Kidney (tissue), 13 donors: ENCODE measurements at regions not wholly inside any gene's neighbourhood (a gene's known extent, or its start where the extent isn't known, plus 50 kb on each side); places are given as distances from the start of the nearest gene placed in this dataset.

Source experiments
- DNase-seq, 5 donors: peaks; one replicate each; pipeline ENCODE4 v3.0.0-alpha.2; 2013 to 2020
- FAIRE-seq: peaks from 2 replicates; lab custom pipeline; 2012; peaks lifted over from hg19 to GRCh38; lab: Jason Lieb, UNC
- H3K27ac ChIP-seq, 2 donors: one replicate each; pipeline ENCODE4 v1.7.0; 2013; ENCODE audit warnings: low read depth in 2 of 2, low read length in 2 of 2, inconsistent platforms in 1 of 2
- H3K27me3 ChIP-seq: one replicate; pipeline ENCODE4 v1.7.1; 2013; ENCODE audit warnings: low read length, inconsistent platforms; ENCODE audit not compliant: control insufficient read depth, insufficient read depth
- H3K36me3 ChIP-seq, 3 donors: one replicate each; pipeline versions ENCODE4 v1.7.0 to v1.7.1; 2013; ENCODE audit warnings: low read length in 3 of 3, control low read depth in 1 of 3, inconsistent platforms in 1 of 3; ENCODE audit not compliant: insufficient read depth in 3 of 3, control insufficient read depth in 2 of 3
- H3K4me1 ChIP-seq, 3 donors: one replicate each; pipeline versions ENCODE4 v1.7.0 to v1.7.1; 2013; ENCODE audit warnings: low read length in 3 of 3, inconsistent platforms in 1 of 3, low read depth in 1 of 3; ENCODE audit not compliant: control insufficient read depth in 2 of 3, insufficient read depth in 2 of 3
- H3K4me3 ChIP-seq, 3 donors: one replicate each; pipeline versions ENCODE4 v1.7.0 to v1.8.1; 2013; ENCODE audit warnings: low read length in 3 of 3, control low read depth in 1 of 3, inconsistent platforms in 1 of 3
- H3K9ac ChIP-seq, 3 donors: one replicate each; pipeline versions ENCODE4 v1.7.0 to v1.7.1; 2013; ENCODE audit warnings: low read length in 3 of 3, control low read depth in 1 of 3, inconsistent platforms in 1 of 3
- H3K9me3 ChIP-seq, 3 donors: one replicate each; pipeline versions ENCODE4 v1.7.0 to v1.7.1; 2013; ENCODE audit warnings: low read length in 3 of 3, control low read depth in 1 of 3, inconsistent platforms in 1 of 3; ENCODE audit not compliant: control insufficient read depth in 2 of 3, insufficient read depth in 1 of 3
- CTCF ChIP-seq: IDR thresholded peaks from 3 replicates; pipeline ENCODE4 v1.5.1; 2012; ENCODE audit warnings: mild to moderate bottlenecking, moderate library complexity, borderline replicate concordance; ENCODE audit not compliant: insufficient read depth; ENCODE audit errors: extremely low read depth
- intact Hi-C: fragments of 100-400 bp; cut with DNase I; formaldehyde crosslinking; loops from one replicate; pipeline ENCODE4 v1.11.1; 2022
- donor health status: control.
- donor health status: control.
- donor health status: control.
- donor health status: control.
- donor health status: control.
- donor health status: DM: yes; HTN: yes; CAD: no.
- donor health status: Normal renal cell carcinoma (clear cell type).

GRCh38 chr2:223469270-223470046 lies 132.7 kb downstream of the SCG2 start:
- Histone ChIP-seq H3K9ac (no peak overlapping the region), H3K9me3 (no peaks in the 10 kb centered on the region), H3K27ac (peak overlapping the region in 1 of 2 donors; percentile 43), H3K4me3 (no peak overlapping the region), H3K27me3 (no peaks in the 10 kb centered on the region), H3K36me3 (no peaks in the 10 kb centered on the region), H3K4me1 (no peaks in the 10 kb centered on the region)
- TF ChIP-seq CTCF = no peak
- DNase-seq (peak in 1 of 5 donors; percentile 84), FAIRE-seq (no peak)
- intact Hi-C loops = no loop called here

GRCh38 chr2:223470602-223471001 lies 131.6 kb downstream of the SCG2 start:
- intact Hi-C loops = no loop called here
- Histone ChIP-seq H3K27ac (no peak overlapping the region), H3K9me3 (no peaks in the 10 kb centered on the region), H3K9ac (no peak overlapping the region), H3K4me1 (no peaks in the 10 kb centered on the region), H3K36me3 (no peaks in the 10 kb centered on the region), H3K4me3 (no peak overlapping the region), H3K27me3 (no peaks in the 10 kb centered on the region)
- DNase-seq = no peak
- no peak for TF ChIP-seq CTCF
- no peak for FAIRE-seq

GRCh38 chr2:223472771-223473170 lies 129.4 kb downstream of the SCG2 start:
- intact Hi-C loops = no loop called here
- H3K4me3 ChIP-seq = no peak overlapping the region
- H3K9ac ChIP-seq = no peak overlapping the region
- FAIRE-seq = no peak
- H3K27me3 ChIP-seq = no peaks in the 10 kb centered on the region
- H3K27ac ChIP-seq = no peak overlapping the region
- TF ChIP-seq CTCF = no peak
- H3K36me3 ChIP-seq = no peaks in the 10 kb centered on the region
- no peaks in the 10 kb centered on the region for H3K4me1 ChIP-seq
- DNase-seq = no peak
- no peaks in the 10 kb centered on the region for H3K9me3 ChIP-seq
